ENCODE measurements at regions not wholly inside any gene's neighbourhood (a gene's known extent, or its start where the extent isn't known, plus 50 kb on each side); places are given as distances from the start of the nearest gene placed in this dataset.
"Not testable (repeated sequence)": the region's sequence is repeated elsewhere in the genome, so short reads cannot be mapped to it uniquely, and the experiment has no call there.

- DNase-seq (ENCODE audit: low read depth in 3 of 3, low spot score in 2 of 3), result no peak
These were observed 846.0 kb upstream of the LRFN5 start for GRCh38 chr14:40760704-40761103.

GRCh38 chr14:40758076-40758475 lies 848.6 kb upstream of the LRFN5 start:
- no peak for DNase-seq (ENCODE audit: low read depth in 3 of 3, low spot score in 2 of 3)

- DNase-seq (ENCODE audit: low read depth in 3 of 3, low spot score in 2 of 3), result no peak
These were observed 849.2 kb upstream of the LRFN5 start for GRCh38 chr14:40757376-40757950.

- no peak for DNase-seq (ENCODE audit: low read depth in 3 of 3, low spot score in 2 of 3)
These were observed 873.5 kb upstream of the LRFN5 start for GRCh38 chr14:40733206-40733605.

GRCh38 chr14:40727107-40727506 lies 879.6 kb upstream of the LRFN5 start:
- DNase-seq (ENCODE audit: low read depth in 3 of 3, low spot score in 2 of 3), result no peak

- no peak for DNase-seq (ENCODE audit: low read depth in 3 of 3, low spot score in 2 of 3)
These were observed 893.3 kb upstream of the LRFN5 start for GRCh38 chr14:40713387-40713786.

GRCh38 chr14:40697231-40697630 lies 909.4 kb upstream of the LRFN5 start:
- no peak for DNase-seq (ENCODE audit: low read depth in 3 of 3, low spot score in 2 of 3)

GRCh38 chr14:40694023-40694422 lies 912.7 kb upstream of the LRFN5 start:
- no peak for DNase-seq (ENCODE audit: low read depth in 3 of 3, low spot score in 2 of 3)

GRCh38 chr14:40691066-40691465 lies 915.6 kb upstream of the LRFN5 start:
- DNase-seq (ENCODE audit: low read depth in 3 of 3, low spot score in 2 of 3), result no peak

- DNase-seq (ENCODE audit: low read depth in 3 of 3, low spot score in 2 of 3), result no peak
These were observed 920.9 kb upstream of the LRFN5 start for GRCh38 chr14:40685764-40686163.

GRCh38 chr14:40684328-40684727 lies 922.3 kb upstream of the LRFN5 start:
- DNase-seq (ENCODE audit: low read depth in 3 of 3, low spot score in 2 of 3), result no peak

- DNase-seq (ENCODE audit: low read depth in 3 of 3, low spot score in 2 of 3), result no peak
These were observed 924.4 kb upstream of the LRFN5 start for GRCh38 chr14:40682131-40682913.

- DNase-seq (ENCODE audit: low read depth in 3 of 3, low spot score in 2 of 3), result no peak
These were observed 927.4 kb upstream of the LRFN5 start for GRCh38 chr14:40679256-40679655.

GRCh38 chr14:40677206-40677605 lies 929.5 kb upstream of the LRFN5 start:
- DNase-seq (ENCODE audit: low read depth in 3 of 3, low spot score in 2 of 3), result not testable (repeated sequence)

GRCh38 chr14:40674502-40674901 lies 932.2 kb upstream of the LRFN5 start:
- no peak for DNase-seq (ENCODE audit: low read depth in 3 of 3, low spot score in 2 of 3)

- DNase-seq (ENCODE audit: low read depth in 3 of 3, low spot score in 2 of 3), result no peak
These were observed 950.4 kb upstream of the LRFN5 start for GRCh38 chr14:40656311-40656710.

- DNase-seq (ENCODE audit: low read depth in 3 of 3, low spot score in 2 of 3), result no peak
These were observed 954.5 kb upstream of the LRFN5 start for GRCh38 chr14:40652089-40652691.

- no peak for DNase-seq (ENCODE audit: low read depth in 3 of 3, low spot score in 2 of 3)
These were observed 976.2 kb upstream of the LRFN5 start for GRCh38 chr14:40630471-40630870.

GRCh38 chr14:40629551-40630137 lies 977.0 kb upstream of the LRFN5 start:
- DNase-seq (ENCODE audit: low read depth in 3 of 3, low spot score in 2 of 3), result not testable (repeated sequence)

GRCh38 chr14:40629144-40629543 lies 977.5 kb upstream of the LRFN5 start:
- DNase-seq (ENCODE audit: low read depth in 3 of 3, low spot score in 2 of 3), result no peak

- DNase-seq (ENCODE audit: low read depth in 3 of 3, low spot score in 2 of 3), result no peak
These were observed 983.0 kb upstream of the LRFN5 start for GRCh38 chr14:40623643-40624042.

Measured in right renal cortex interstitium (tissue), 3 donors.